ENCODE measurements at regions not wholly inside any gene's neighbourhood (a gene's known extent, or its start where the extent isn't known, plus 50 kb on each side); places are given as distances from the start of the nearest gene placed in this dataset.

DNA sequence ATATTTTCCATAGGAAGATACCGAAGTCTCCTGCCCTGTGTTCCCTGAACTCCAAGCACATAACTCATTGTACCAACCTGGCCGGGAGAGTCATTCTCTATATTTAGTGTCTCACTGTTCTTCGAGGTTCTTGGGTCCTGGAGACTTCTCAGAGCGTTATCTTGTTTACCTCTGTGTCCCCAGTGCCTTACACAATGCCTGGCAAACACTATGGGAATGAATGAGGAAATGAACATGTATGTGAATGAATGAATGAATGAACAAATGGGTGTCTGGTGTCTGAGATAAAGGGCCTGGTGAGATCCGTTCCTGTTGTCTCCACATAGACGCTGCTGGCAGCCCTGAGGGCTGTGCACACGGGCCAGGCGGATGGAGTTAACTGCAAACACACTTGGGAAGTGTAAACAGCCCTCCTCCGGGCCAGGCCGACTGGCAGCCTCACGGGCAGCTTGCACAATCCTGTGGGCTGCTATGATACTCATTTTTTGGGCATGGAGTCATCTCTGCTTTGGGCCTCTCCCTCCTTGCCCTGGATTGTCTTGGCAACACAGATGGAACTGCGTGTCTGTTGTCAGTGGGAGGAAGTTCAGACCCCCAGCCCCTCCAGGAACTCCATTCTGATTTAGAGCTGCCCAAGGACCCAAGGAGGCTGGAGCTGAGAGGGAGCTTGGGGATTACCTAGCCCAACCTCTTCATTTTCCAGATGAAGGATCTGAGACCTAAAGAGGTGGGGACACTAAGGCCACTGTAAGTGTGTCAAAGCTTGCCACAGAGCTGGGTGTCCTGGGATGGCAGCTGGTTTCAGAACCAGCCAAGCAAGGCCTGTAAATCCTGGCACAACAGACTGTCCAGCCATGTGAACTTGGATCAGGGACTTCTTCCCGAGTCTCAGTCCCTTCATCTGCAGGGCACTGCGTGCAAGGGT, 124.4 kb downstream of the INHBB start (continued):
- TF ChIP-seq, protein P1, sequence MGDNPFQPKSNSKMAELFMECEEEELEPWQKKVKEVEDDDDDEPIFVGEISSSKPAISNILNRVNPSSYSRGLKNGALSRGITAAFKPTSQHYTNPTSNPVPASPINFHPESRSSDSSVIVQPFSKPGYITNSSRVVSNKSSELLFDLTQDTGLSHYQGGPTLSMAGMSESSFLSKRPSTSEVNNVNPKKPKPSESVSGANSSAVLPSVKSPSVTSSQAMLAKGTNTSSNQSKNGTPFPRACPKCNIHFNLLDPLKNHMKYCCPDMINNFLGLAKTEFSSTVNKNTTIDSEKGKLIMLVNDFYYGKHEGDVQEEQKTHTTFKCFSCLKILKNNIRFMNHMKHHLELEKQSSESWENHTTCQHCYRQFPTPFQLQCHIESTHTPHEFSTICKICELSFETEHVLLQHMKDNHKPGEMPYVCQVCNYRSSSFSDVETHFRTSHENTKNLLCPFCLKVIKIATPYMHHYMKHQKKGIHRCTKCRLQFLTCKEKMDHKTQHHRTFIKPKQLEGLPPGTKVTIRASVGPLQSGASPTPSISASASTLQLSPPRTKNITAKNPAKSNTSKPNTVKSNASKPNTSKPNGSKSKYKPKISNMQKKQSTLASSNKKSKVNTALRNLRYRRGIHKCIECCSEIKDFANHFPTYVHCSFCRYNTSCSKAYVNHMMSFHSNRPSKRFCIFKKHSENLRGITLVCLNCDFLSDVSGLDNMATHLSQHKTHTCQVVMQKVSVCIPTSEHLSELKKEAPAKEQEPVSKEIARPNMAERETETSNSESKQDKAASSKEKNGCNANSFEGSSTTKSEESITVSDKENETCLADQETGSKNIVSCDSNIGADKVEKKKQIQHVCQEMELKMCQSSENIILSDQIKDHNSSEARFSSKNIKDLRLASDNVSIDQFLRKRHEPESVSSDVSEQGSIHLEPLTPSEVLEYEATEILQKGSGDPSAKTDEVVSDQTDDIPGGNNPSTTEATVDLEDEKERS (CRISPR knock-in tag; IDR thresholded peaks at IDR 0.05) = peak; percentile 85
- 0 out of 2 replicates have a peak, but pooled peaks have one; percentile 22 for TF ChIP-seq ZKSCAN1 (IDR thresholded peaks at IDR 0.05; ENCODE audit: low read length)
- TF ChIP-seq CBX1 (IDR thresholded peaks at IDR 0.05; ENCODE audit: low read depth) = no peak
- TF ChIP-seq SP140L (CRISPR knock-in tag; IDR thresholded peaks at IDR 0.05; ENCODE audit: borderline replicate concordance) = peak; percentile 78; the same call in 1 of the 2 replicates
- TF ChIP-seq AHR (CRISPR knock-in tag; IDR thresholded peaks at IDR 0.05) = no peak
- TF ChIP-seq, protein P2, sequence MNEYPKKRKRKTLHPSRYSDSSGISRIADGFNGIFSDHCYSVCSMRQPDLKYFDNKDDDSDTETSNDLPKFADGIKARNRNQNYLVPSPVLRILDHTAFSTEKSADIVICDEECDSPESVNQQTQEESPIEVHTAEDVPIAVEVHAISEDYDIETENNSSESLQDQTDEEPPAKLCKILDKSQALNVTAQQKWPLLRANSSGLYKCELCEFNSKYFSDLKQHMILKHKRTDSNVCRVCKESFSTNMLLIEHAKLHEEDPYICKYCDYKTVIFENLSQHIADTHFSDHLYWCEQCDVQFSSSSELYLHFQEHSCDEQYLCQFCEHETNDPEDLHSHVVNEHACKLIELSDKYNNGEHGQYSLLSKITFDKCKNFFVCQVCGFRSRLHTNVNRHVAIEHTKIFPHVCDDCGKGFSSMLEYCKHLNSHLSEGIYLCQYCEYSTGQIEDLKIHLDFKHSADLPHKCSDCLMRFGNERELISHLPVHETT (CRISPR knock-in tag; conservative IDR thresholded peaks at IDR 0.05) = no peak
- TF ChIP-seq ZMYM2 (CRISPR knock-in tag; IDR thresholded peaks at IDR 0.05) = no peak
- TF ChIP-seq KLF13 (CRISPR knock-in tag; IDR thresholded peaks at IDR 0.05) = no peak
- TF ChIP-seq ZBTB42 (CRISPR knock-in tag; IDR thresholded peaks at IDR 0.05) = no peak
- no peak for TF ChIP-seq ZNF75D (CRISPR knock-in tag; IDR thresholded peaks at IDR 0.05; ENCODE audit: borderline replicate concordance)
- no peak for TF ChIP-seq ZNF557 (CRISPR knock-in tag; IDR thresholded peaks at IDR 0.05)
- TF ChIP-seq KAT7 (CRISPR knock-in tag; IDR thresholded peaks at IDR 0.05; ENCODE audit: borderline replicate concordance) = no peak
- TF ChIP-seq MBNL3 (CRISPR knock-in tag; conservative IDR thresholded peaks at IDR 0.05) = no peak
- TF ChIP-seq, protein P3, sequence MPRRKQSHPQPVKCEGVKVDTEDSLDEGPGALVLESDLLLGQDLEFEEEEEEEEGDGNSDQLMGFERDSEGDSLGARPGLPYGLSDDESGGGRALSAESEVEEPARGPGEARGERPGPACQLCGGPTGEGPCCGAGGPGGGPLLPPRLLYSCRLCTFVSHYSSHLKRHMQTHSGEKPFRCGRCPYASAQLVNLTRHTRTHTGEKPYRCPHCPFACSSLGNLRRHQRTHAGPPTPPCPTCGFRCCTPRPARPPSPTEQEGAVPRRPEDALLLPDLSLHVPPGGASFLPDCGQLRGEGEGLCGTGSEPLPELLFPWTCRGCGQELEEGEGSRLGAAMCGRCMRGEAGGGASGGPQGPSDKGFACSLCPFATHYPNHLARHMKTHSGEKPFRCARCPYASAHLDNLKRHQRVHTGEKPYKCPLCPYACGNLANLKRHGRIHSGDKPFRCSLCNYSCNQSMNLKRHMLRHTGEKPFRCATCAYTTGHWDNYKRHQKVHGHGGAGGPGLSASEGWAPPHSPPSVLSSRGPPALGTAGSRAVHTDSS (CRISPR knock-in tag; conservative IDR thresholded peaks at IDR 0.05) = no peak
- no peak for TF ChIP-seq ZNF282 (IDR thresholded peaks at IDR 0.05; ENCODE audit: partially characterized antibody)
- no peak for TF ChIP-seq ZNF562 (CRISPR knock-in tag; IDR thresholded peaks at IDR 0.05; ENCODE audit: borderline replicate concordance)
- peak; percentile 53 for TF ChIP-seq RFX3 (CRISPR knock-in tag; IDR thresholded peaks at IDR 0.05)
- TF ChIP-seq PRDM10 (CRISPR knock-in tag; IDR thresholded peaks at IDR 0.05; ENCODE audit: low read depth) = peak; percentile 31; the same call in 1 of the 2 replicates
- no peak for TF ChIP-seq FOXA1 (IDR thresholded peaks at IDR 0.05)
- TF ChIP-seq FOXA1 (CRISPR knock-in tag; IDR thresholded peaks at IDR 0.05) = peak; percentile 99
- peak; percentile 96 for TF ChIP-seq PITX1 (CRISPR knock-in tag; IDR thresholded peaks at IDR 0.05)
- no peak for TF ChIP-seq BRCA1 (CRISPR knock-in tag; IDR thresholded peaks at IDR 0.05)
